NCI-H1694 treated with DMSO at 0.1 percent for 48 hours (cell line): ENCODE measurements at regions not wholly inside any gene's neighbourhood (a gene's known extent, or its start where the extent isn't known, plus 50 kb on each side); places are given as distances from the start of the nearest gene placed in this dataset.

ENCODE experiments used
- DNase-seq: peaks from one replicate; lab custom pipeline; 2025; lab: John Stamatoyannopoulos, UW

- DNase-seq: no peak
Measured at GRCh38 chr3:164236851-164237250, 841.4 kb downstream of the SI start.

GRCh38 chr3:164235289-164236028, 842.8 kb downstream of the SI start:
- no peak for DNase-seq

GRCh38 chr3:164233951-164234350, 844.3 kb downstream of the SI start:
- no peak for DNase-seq

GRCh38 chr3:164231718-164232117, 846.6 kb downstream of the SI start:
- DNase-seq: no peak

- no peak for DNase-seq
Measured at GRCh38 chr3:164230385-164231094, 847.8 kb downstream of the SI start.

GRCh38 chr3:164224126-164224525, 854.2 kb downstream of the SI start:
- no peak for DNase-seq

- peak; percentile 67 for DNase-seq
Measured at GRCh38 chr3:164222197-164222596, 856.1 kb downstream of the SI start.

- DNase-seq: no peak
Measured at GRCh38 chr3:164221297-164221696, 857.0 kb downstream of the SI start.

GRCh38 chr3:164209363-164209762, 868.9 kb downstream of the SI start:
- DNase-seq: no peak

- no peak for DNase-seq
Measured at GRCh38 chr3:164208821-164209220, 869.5 kb downstream of the SI start.

GRCh38 chr3:164208048-164208447, 870.2 kb downstream of the SI start:
- DNase-seq: no peak

- no peak for DNase-seq
Measured at GRCh38 chr3:164200053-164200823, 878.1 kb downstream of the SI start.

- DNase-seq: no peak
Measured at GRCh38 chr3:164196477-164196876, 881.8 kb downstream of the SI start.

- DNase-seq: no peak
Measured at GRCh38 chr3:164194842-164195241, 883.5 kb downstream of the SI start.

- no peak for DNase-seq
Measured at GRCh38 chr3:164192974-164193373, 885.3 kb downstream of the SI start.

GRCh38 chr3:164190566-164190965, 887.7 kb downstream of the SI start:
- DNase-seq: no peak

GRCh38 chr3:164186095-164186494, 892.2 kb downstream of the SI start:
- no peak for DNase-seq

- no peak for DNase-seq
Measured at GRCh38 chr3:164179110-164179774, 899.1 kb downstream of the SI start.

GRCh38 chr3:164174059-164174458, 904.2 kb downstream of the SI start:
- no peak for DNase-seq

GRCh38 chr3:164155400-164155799, 922.9 kb downstream of the SI start:
- DNase-seq: no peak

GRCh38 chr3:164144824-164145223, 933.5 kb downstream of the SI start:
- no peak for DNase-seq

GRCh38 chr3:164132878-164133277, 945.4 kb downstream of the SI start:
- no peak for DNase-seq
